Retinal pigment epithelial cell (primary cell): ENCODE measurements at regions not wholly inside any gene's neighbourhood (a gene's known extent, or its start where the extent isn't known, plus 50 kb on each side); places are given as distances from the start of the nearest gene placed in this dataset.

ENCODE experiments used
- DNase-seq: peaks from one replicate; pipeline ENCODE4 v3.0.0-alpha.2; 2010; ENCODE audit warnings: low read depth
- H3K4me3 ChIP-seq: 2 replicates; pipeline ENCODE4 v1.5.1; 2011; ENCODE audit warnings: mild to moderate bottlenecking, low read length, control low read depth, moderate library complexity
- TF ChIP-seq, protein P1 (sequence below): conservative IDR thresholded peaks from 2 replicates; pipeline ENCODE4 v1.5.1; 2011; ENCODE audit warnings: low read depth, low read length, control low read depth, inconsistent platforms

DNA sequence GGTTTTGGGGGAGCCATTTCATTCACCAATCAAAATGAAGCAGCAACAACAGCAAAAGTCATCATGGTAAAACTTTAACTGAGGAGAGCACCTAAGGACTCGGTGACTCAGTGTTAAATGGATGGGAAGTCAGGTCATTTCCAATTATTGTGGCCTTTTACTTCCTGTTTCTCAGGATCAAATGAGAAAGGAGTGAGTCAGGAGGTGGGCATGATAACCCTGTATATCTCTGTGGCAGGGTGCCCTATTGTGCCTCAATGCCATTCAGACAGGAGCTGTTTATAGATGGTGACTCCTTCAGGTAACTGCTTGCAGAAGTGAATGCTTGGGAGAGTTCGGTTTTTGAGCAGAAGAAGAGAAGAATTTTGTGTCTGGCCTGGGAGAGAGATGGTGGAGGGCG is 135.5 kb upstream of the CPM start:
- H3K4me3 ChIP-seq: no peak overlapping the region
- TF ChIP-seq, protein P1, sequence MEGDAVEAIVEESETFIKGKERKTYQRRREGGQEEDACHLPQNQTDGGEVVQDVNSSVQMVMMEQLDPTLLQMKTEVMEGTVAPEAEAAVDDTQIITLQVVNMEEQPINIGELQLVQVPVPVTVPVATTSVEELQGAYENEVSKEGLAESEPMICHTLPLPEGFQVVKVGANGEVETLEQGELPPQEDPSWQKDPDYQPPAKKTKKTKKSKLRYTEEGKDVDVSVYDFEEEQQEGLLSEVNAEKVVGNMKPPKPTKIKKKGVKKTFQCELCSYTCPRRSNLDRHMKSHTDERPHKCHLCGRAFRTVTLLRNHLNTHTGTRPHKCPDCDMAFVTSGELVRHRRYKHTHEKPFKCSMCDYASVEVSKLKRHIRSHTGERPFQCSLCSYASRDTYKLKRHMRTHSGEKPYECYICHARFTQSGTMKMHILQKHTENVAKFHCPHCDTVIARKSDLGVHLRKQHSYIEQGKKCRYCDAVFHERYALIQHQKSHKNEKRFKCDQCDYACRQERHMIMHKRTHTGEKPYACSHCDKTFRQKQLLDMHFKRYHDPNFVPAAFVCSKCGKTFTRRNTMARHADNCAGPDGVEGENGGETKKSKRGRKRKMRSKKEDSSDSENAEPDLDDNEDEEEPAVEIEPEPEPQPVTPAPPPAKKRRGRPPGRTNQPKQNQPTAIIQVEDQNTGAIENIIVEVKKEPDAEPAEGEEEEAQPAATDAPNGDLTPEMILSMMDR: no peak
- DNase-seq: no peak

DNA sequence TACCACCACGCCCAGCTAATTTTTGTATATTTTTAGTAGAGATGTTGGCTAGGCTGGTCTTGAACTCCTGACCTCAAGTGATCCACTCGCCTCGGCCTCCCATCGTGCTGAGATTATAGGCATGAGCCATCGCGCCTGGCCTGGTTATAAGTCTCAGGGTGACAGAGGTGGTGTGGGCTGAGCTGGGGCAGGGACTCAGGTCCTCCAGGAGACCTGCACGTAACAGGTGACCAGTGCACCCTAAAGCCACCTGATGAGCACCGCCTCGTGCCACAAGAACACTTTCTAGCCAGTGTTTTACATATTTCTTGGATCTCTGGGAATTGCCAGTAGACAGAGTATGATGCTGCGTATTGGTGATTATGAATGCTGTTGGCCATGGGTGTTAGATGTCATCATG is 136.5 kb upstream of the CPM start:
- no peak for DNase-seq
- TF ChIP-seq, protein P1: no peak
- H3K4me3 ChIP-seq: no peak overlapping the region

DNA sequence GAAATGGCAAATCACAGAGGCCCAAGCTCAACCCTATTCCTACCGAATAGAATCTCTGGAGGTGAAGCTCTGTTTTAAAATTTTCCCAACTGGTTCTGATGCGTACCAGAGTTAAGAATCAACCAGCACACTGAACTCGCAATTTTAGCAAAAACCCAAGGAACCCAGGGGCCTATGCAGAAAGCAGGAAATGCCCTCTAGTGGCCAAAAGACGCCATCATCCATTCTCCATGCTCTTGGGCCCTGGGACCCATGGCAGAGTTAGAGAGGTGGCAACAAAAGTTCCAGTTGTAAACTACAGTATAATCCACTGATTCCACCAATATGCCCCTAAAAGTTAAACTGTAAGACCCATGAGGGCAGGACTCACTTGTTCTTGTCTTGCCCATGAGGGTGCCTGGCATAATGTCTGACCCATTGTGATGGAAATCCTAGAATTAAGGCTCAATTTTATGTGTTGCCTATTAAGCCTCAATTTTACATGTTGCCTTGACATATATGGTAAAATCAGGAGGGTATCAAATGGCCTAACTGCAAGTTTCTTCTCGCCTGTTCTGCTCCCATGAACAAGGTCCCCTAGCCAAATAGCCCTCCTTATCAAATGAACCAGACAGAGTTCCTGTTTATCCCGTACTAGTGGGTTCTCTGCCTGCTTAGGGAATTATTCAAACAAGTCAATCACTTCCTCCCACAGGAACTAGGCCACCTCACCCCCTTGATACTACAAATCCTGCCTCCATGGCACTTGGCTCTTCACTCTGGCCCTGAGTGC is 137.5 kb upstream of the CPM start:
- no peak for DNase-seq
- TF ChIP-seq, protein P1: peak; percentile 98
- H3K4me3 ChIP-seq: no peak overlapping the region

DNA sequence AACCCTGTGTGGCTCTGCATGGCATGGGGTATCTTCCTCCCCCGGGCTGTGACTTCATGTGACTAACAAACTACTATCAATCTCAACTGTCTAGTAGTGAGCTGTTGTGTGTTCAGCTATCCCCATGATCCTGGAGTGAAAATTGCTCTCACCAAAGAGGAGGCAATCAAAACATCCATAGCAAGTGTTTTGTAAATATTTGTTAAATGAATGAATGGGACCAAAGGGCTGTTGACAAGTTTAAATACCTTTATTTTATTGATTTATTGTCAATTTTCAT is 138.1 kb upstream of the CPM start:
- no peak for DNase-seq
- H3K4me3 ChIP-seq: no peak overlapping the region
- TF ChIP-seq, protein P1: no peak

DNA sequence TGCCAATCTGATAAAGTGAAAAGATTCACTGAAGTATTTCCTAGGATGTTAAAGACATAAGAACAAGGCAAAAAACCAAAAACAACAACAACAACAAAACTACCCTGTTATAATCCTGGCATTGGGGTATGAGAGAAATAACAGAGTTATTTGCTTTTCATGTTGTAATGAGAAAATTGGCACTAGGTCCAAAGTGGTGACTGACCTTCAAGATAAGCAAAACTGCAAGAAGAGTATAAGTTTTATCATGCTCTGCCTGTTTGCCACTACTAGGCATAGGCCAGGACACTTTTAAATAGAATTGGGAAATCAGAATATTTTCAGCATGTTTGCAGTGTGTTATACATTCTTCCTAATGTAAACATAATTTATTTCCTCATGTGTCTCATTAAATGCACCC is 140.1 kb upstream of the CPM start:
- no peak overlapping the region for H3K4me3 ChIP-seq
- TF ChIP-seq, protein P1: no peak
- DNase-seq: no peak

DNA sequence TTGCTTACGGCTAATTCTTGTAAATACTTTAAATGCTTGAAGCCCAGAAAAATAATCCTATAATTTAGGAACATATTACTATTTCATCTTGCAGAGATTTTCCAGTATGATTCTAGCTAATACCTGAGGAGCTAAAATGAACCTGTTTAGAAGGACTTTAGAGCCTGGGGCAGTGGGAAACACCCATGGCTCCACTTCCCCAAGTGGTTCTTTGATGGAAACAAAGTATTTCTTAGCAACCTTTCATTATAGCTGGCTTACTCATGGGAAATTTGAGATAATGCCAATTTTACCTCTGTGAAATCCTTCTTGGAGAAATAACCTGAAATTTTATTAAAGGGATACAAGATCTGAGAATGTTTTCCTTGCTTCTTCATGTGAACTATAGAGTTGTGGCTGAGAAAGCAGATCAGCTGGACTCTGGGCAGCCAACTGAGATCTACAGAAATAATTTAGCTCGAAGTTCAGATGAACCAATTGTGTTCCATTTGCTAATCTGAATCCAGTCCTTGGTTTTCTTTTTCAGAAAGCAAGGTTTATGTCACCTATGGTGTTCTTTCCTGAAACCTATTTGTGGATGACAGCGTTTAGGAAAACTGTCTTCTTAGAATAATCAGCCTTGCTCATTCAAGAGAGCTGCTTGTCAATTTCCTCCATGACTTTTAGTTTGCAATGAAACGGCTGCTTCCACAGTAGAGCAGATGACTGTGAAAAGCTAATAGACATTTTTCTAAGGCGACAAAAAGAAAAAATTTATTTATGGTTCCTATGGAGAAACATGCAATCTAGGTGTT is 141.8 kb upstream of the CPM start:
- TF ChIP-seq, protein P1: no peak
- no peak for DNase-seq

DNA sequence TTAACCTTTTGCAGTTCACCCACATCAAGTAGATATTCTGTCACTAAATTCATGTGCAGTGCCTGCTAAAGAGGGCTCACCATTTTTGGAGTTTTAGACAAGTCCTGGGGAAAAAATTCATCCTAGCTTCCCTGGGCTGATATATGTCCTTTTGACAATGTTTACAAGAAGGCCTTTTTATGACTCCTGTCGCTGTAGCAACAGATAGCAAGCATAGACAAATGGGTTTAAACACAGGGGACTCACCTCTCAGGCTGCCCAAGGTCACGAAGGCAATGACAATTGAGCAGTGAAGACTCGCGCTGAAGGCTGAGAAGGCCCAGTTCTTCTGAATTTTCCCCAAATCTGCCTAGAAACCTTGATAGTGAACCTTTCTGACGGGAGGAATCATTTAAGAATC is 150.7 kb upstream of the CPM start:
- no peak overlapping the region for H3K4me3 ChIP-seq
- DNase-seq: no peak
- TF ChIP-seq, protein P1: no peak

More for the DNA sequence above, 141.8 kb upstream of the CPM start:
- H3K4me3 ChIP-seq: no peak overlapping the region
